Limb (tissue), 2 donors: ENCODE measurements at regions not wholly inside any gene's neighbourhood (a gene's known extent, or its start where the extent isn't known, plus 50 kb on each side); places are given as distances from the start of the nearest gene placed in this dataset.
A peak's percentile ranks its signal among the peaks of the same experiment; 100 is the strongest.
"Not testable (repeated sequence)": the region's sequence is repeated elsewhere in the genome, so short reads cannot be mapped to it uniquely, and the experiment has no call there.

Experiments used
- DNase-seq, 2 donors: peaks; one replicate each; pipeline ENCODE4 v3.0.0-alpha.2; 2016; ENCODE audit errors: extremely low spot score in 2 of 2

DNA sequence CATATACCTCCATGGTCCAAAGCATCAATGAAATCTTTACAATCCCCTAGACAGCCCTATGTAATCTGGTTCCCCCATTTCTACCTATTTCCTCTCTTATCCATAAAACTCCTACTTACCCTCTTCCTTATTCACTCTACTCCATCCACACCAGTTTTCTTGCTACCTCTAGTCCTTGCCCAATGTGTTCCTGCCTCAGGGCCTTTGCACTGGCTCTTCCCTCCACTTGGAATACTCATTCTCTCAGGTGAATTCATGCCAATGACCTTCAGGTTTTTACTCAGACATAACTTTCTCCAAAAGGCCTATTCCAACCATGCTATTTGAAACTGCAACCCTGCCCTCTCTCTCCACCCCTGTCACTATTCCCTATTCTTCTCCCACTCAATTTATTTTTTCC is 138.7 kb upstream of the KRR1 start:
- no peak for DNase-seq

DNA sequence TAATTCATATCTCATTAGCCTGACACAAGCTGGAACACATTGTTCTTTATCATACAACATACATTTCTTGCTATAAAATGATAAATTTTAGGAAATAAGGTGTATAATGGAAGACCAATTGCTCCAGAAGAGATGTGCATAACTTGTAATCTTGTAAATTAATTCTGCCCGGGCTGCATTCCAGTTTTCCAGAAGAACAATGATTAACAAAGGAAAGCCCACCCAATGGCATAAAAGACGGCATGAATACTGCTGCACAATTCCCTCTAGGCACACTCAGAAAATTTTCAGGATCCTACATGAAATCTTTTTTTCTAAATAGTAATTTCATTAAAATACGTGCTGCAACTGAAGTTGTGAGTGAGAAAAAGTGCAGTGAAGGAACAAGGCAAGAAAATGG is 137.4 kb upstream of the KRR1 start:
- DNase-seq, result no peak

DNA sequence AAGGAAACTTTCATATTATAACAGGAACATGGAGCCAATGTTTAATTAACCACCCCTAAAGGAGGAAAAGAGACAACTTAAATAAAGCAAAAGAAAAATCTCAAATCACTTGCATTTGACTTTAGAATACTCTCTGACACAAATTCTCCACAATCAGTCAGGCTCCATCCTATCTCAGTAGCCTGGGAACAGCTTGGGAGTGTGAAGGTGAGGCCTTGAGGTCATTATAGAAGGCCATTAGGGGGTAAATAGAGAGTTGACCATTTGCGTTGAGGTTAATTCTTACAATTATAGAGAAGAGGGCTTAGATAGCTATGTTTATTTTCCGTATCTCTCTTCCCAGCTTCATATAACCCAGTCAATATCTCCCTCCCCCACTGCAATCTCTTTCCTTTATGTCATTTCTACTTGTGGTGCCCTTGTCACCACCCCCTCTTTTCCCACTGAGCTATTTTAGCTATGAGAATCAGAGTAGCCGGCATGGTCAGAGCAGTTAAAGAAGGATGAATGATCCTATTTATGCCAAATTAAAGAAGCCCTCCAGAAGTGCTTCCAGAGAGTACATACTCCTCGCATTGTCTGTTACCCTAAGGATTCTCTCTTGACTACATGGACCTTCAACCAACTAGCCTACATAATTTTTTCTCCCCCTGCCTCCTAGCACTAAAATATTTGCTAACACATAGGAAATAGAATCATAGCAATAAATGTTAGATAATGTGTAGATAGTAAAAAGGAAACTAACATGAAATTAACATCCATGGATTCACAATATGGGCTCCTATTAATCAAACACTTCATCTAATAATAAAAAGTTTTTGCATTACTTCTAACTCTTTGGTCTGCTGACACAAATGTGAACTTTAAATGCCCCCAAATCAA is 135.2 kb upstream of the KRR1 start:
- DNase-seq, result no peak

DNA sequence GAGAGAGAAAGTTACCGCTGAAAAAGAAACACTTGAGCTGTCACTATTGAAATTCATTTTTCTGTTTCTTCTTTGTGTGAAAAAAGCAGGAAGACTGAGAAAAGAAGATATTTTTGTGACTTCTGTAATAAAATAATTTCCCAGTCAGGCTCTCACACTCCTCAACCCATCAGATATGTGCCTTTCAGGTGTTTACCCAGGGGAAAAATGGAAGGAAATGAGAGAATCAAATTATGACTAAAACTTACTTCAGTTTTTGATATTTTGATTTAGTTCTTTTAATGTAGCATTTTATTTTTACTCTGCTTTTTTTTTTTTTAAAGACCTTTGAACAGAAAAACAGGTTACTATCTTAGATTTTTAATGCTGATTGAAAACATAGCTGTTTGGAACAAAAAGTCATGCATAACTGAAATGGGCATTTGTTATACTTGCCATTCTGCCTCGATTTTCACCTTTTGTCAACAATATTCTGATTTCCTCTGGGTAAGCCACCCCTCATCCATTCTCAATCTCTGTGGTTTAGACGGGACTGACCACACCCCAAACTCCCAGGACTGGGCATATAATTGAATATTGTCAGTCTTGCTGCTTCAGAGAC is 133.2 kb upstream of the KRR1 start:
- DNase-seq, result no peak

- DNase-seq, result not testable (repeated sequence)
Observed at GRCh38 chr12:75643119-75643518, 131.7 kb upstream of the KRR1 start.

GRCh38 chr12:75642226-75642625 is 130.8 kb upstream of the KRR1 start:
- DNase-seq, result no peak

DNA sequence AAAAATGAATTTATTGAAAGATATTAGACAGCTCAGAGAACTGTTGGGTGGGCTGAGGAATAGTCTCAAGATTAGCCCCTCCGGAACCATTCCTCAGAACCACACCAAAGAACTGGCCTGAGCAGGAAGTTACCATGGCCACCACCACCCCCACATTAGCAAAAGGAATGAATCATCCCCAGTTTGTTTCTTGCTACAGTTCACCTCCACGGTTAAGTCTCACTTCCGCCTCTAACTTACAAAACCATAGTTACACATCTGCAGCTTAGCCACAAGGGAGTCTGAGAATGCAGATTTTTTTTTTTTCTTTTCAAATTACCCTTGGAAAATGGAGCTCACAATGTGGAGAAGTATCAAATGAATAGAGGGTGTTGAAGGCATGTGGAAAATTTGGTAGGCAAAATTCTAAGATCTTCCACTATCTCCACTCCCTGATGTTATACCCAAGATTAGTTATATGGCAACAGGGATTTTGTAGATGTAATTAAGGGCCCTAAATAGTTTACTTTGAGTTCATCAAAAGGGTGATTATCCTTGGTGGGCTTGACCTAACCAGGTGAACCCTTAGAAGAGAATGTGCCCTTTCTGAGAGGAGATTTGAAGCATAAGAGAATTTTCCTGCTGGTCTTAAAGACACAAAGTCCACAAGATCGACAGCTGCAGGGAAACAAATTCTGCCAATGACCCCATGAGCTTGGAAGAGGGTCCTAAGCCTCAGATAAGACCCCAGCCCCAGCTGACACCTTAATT is 129.8 kb upstream of the KRR1 start:
- peak in 1 of 2 donors; percentile 42 for DNase-seq

DNA sequence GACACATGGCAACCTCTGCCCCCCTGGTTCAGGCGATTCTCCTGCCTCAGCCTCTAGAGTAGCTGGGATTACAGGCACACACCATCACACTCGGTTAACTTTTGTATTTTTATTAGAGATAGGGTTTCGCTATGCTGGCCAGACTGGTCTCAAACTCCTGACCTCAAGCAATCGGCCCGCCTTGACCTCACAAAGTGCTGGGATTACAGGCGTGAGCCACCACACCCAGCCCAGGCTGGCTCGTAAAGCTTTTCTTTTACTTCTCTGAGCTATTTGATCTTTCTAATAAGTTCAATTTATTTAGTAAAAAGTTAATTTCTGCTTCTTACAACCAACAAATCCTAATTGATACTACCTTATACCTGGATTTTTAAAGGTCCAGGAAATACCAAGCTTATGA is 127.4 kb upstream of the KRR1 start:
- DNase-seq, result no peak

GRCh38 chr12:75636607-75637006 is 125.2 kb upstream of the KRR1 start:
- DNase-seq, result no peak

DNA sequence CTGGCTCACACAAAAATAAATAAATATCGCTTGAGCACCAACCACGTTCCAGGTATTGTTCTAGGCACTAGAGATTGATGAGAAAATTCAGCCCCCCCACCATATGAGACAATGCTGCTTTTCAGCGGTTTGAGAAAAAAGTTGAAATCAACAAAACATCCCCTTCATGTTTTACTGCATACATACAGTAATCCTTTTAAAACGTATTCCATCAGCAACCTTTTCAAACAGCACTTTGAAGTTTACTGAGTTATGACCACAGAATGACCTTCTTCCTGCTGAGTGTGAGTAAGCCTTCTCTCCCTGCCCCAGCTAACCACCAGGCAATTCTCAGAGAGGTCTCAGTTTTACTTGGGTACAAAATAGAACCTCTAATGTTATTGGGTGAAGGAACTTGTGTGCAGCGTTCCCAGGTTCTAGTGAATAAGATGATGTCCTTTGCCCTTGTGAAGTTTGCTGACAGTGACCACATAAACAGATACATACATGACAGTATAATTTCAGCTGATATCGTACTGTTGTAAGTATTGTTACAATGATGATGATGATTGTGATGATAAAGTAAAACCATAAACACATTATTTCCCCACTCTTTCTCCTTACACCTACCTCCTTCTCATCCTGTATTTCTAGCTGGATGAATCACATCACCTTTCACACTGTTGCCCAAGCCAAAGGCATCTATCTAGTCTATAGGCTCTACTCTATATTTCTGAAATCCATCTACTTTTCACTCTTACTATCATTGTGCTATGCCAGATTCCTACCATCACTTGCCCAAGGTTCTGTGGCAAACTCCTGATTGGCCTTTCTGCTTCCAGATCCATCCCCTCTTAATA is 124.4 kb upstream of the KRR1 start:
- no peak for DNase-seq

DNA sequence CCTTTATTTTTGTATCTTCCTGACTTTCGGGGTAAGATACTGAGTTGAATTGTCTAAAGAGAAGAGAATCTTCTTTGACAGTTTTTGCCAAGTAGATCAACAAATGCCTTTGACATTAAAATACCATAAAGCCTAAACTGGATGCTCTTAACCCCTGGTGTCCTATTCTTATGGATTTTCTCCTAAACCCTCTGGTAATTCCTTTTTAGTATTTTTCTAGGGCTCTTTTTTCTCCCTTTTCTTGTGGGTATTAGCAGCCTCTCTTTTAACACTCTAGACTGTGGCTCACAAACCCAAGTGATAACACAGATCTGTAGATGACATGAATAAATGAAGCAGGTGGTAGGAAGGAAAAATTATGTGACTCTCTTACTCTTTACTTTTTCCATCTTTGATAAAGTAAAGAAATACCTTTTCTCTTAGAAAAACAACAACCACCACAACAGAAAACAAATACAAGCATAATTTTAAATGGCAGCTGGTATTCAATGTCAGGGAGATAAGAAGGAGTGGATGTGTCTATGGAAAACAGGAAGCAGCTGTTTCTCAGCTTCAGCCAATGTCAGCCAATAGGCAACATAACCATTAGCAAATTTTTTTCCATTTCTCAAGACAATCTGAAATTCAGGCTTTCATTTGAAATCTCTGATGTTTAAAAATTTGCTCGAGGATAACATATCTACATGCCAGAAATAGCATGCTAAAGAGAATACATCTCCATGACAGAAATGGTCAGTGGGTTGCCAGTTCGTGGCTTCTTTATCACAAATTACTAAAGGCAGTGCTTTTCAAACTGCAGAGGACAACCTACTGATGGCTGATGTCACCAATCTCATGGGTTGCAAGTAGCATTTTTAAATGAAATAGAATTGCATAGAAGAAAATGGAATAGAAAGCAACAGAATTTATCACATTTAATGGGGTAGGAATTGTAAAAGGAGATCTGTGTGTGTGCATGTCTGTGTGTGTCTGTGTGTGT is 123.1 kb upstream of the KRR1 start:
- no peak for DNase-seq

DNA sequence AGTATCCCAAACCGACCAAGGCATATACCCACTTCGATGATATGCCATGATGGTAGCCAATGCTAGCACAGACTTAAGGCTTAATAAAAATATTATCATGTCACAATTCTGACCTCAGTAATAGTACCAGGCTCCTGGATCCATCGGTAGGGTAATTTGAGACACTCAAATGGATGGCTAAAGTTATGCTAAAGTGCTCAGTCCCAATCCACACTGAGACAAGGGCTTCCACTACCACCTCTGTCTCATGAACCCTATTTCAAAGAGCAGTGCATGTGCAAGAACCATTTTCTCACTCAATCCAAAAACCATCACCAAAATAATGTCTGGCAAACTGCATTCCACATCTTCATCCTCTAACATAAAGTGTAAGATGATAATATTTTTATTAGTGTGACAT is 122.4 kb upstream of the KRR1 start:
- DNase-seq, result no peak

DNA sequence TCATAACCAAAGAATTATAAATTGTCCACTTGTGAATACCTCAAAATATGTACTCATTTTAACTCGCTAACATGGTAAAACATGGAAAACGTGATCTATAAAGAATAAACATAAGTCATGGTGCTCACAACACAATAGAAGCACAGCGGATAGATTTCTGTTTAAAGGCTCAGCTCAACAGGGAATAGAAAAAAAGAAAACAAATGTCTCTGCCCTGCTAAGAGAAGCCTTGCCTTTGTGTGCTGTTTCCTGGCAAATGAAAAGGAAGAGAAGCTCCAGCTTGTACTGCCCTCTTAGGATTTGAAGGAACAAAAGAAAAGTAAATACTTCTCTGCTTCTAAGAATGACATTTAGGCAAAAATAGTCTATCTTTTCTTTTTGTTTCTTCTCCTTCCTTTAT is 121.0 kb upstream of the KRR1 start:
- no peak for DNase-seq

- DNase-seq, result no peak
Observed at GRCh38 chr12:75631831-75632230, 120.4 kb upstream of the KRR1 start.

- DNase-seq, result no peak
Observed at GRCh38 chr12:75630091-75630490, 118.7 kb upstream of the KRR1 start.

GRCh38 chr12:75628916-75629315 is 117.5 kb upstream of the KRR1 start:
- DNase-seq, result no peak

- no peak for DNase-seq
Observed at GRCh38 chr12:75628511-75628910, 117.1 kb upstream of the KRR1 start.

DNA sequence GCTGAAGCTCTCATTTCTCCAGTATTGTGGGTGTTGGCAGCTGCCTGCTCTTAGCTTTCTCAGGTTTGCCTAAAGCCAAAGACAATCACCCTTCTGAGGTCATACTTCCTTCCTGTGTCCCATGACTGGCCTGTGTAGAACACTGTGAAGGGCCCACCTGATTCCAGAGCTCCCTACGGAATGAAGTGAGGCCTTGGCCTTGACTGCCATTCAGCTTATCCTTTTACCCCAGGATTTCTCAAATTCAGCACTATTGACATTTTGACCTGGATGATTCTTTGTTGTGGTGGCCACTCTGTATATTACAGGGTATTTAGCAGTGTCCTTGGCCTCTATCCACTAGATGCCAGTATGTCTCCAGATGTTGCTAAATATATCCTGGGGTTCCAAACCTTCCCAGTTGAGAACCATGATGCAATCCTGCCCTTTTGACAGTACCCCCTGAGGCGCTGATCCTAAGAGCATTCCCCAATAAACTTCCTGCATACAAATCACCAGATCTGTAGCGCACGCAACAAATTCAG is 112.3 kb upstream of the KRR1 start:
- no peak for DNase-seq

GRCh38 chr12:75622492-75622891 is 111.1 kb upstream of the KRR1 start:
- DNase-seq, result no peak

DNA sequence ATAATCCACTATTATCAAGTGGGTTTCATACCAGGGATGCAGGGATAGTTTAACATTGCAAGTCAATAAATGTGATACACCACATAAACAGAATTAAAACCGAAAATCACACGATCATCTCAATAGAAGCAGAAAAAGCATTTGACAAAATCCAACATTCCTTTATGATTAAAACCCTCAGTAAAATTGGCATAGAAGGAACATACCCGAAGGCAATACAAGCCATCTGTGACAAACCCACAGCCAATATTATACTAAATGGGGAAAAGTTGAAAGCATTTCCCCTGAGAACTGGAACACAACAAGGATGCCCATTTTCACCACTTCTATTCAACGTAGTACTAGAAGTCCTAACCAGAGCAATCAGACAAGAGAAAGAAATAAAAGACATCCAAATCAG is 103.0 kb upstream of the KRR1 start:
- DNase-seq, result not testable (repeated sequence)
